SK-N-SH (cell line): ENCODE measurements at regions not wholly inside any gene's neighbourhood (a gene's known extent, or its start where the extent isn't known, plus 50 kb on each side); places are given as distances from the start of the nearest gene placed in this dataset.

ENCODE experiments used
- CTCF ChIA-PET: fragments of 300-600, 350-600 bp; formaldehyde crosslinking; extraction: SDS; loops from one replicate; lab custom pipeline; 2021; lab: Yijun Ruan, JAX
- POLR2A ChIA-PET: fragments of 350-600 bp; sonication (Branson Sonifier 250); formaldehyde crosslinking; extraction: SDS; loops from one replicate; lab custom pipeline; 2020; ENCODE audit warnings: antibody characterized with exemption, inconsistent platforms; lab: Yijun Ruan, JAX
- DNase-seq: peaks from one replicate; pipeline ENCODE4 v3.0.0; 2012
- H2AFZ ChIP-seq: fragments of 200-600 bp; sonication (generic); 2 replicates; pipeline ENCODE4 v1.8.1; 2016; ENCODE audit warnings: antibody characterized with exemption, mild to moderate bottlenecking, low read depth
- H3F3A ChIP-seq: fragments of 200-600 bp; sonication (generic); replicated peaks from 2 replicates; pipeline ENCODE3; 2016; ENCODE audit warnings: antibody characterized with exemption, mild to moderate bottlenecking; ENCODE audit not compliant: insufficient read depth
- H3K27ac ChIP-seq, 2 experiments: fragments of 200-500 bp in 1 of 2; fragments of 200-600 bp in 1 of 2; sonication (Bioruptor generic) in 1 of 2; sonication (generic), shearing (Covaris generic) in 1 of 2; 2 replicates each; pipeline versions ENCODE4 v1.5.1 to v1.6.1; 2014 to 2016; ENCODE audit warnings: low read depth in 2 of 2, inconsistent platforms in 1 of 2, low read length in 1 of 2, mild to moderate bottlenecking in 1 of 2, mixed read lengths in 1 of 2
- H3K27me3 ChIP-seq: fragments of 200-600 bp; sonication (generic), shearing (Covaris generic); 2 replicates; pipeline ENCODE4 v1.6.1; 2016; ENCODE audit warnings: mixed run types; ENCODE audit not compliant: insufficient read depth
- H3K36me3 ChIP-seq, 2 experiments: fragments of 200-500 bp in 1 of 2; fragments of 200-600 bp in 1 of 2; sonication (Bioruptor generic) in 1 of 2; sonication (generic) in 1 of 2; replicated peaks in 1 of 2; 2 replicates each; pipeline versions ENCODE3 to v1.5.1; 2014 to 2016; ENCODE audit warnings: low read length in 1 of 2, mild to moderate bottlenecking in 1 of 2; ENCODE audit not compliant: insufficient read depth in 2 of 2, control insufficient read depth in 1 of 2
- H3K4me1 ChIP-seq, 2 experiments: fragments of 200-500 bp in 1 of 2; fragments of 200-600 bp in 1 of 2; sonication (Bioruptor generic) in 1 of 2; sonication (generic), shearing (Covaris generic) in 1 of 2; 2 replicates each; pipeline versions ENCODE4 v1.5.1 to v1.6.1; 2014 to 2016; ENCODE audit warnings: low read depth in 1 of 2, low read length in 1 of 2, mixed run types in 1 of 2; ENCODE audit not compliant: insufficient read depth in 2 of 2, control insufficient read depth in 1 of 2
- H3K4me2 ChIP-seq: fragments of 200-600 bp; sonication (generic), shearing (Covaris generic); 2 replicates; pipeline ENCODE4 v1.6.1; 2017; ENCODE audit warnings: mixed run types
- H3K4me3 ChIP-seq, 2 experiments: fragments of 200-500 bp in 1 of 2; fragments of 200-600 bp in 1 of 2; sonication (Bioruptor generic) in 1 of 2; sonication (generic), shearing (Covaris generic) in 1 of 2; 2 replicates each; pipeline versions ENCODE4 v1.5.1 to v1.8.1; 2014 to 2016; ENCODE audit warnings: low read depth in 2 of 2, inconsistent platforms in 1 of 2, low read length in 1 of 2, mild to moderate bottlenecking in 1 of 2, mixed read lengths in 1 of 2, moderate library complexity in 1 of 2
- H3K79me2 ChIP-seq: fragments of 200-600 bp; sonication (generic); 2 replicates; pipeline ENCODE4 v1.8.1; 2017; ENCODE audit warnings: mild to moderate bottlenecking; ENCODE audit not compliant: insufficient read depth
- H3K9ac ChIP-seq: fragments of 200-600 bp; sonication (generic); 2 replicates; pipeline ENCODE4 v1.6.1; 2017; ENCODE audit warnings: mixed run types
- H3K9me2 ChIP-seq: fragments of 200-600 bp; sonication (generic); 2 replicates; pipeline ENCODE4 v1.6.1; 2017; ENCODE audit warnings: mixed run types
- H3K9me3 ChIP-seq: fragments of 200-600 bp; sonication (generic); 2 replicates; pipeline ENCODE4 v1.6.1; 2017; ENCODE audit warnings: mixed run types, mild to moderate bottlenecking, moderate library complexity
- H4K20me1 ChIP-seq: fragments of 200-600 bp; sonication (generic); 2 replicates; pipeline ENCODE4 v1.6.1; 2017; ENCODE audit warnings: mild to moderate bottlenecking, mixed run types; ENCODE audit not compliant: insufficient read depth
- EP300 ChIP-seq, 2 experiments: IDR thresholded peaks; 2 replicates each; pipeline versions ENCODE4 v1.4.0 to v1.6.1; 2012; ENCODE audit warnings: borderline replicate concordance in 1 of 2, low read depth in 1 of 2, low read length in 1 of 2
- EZH2phosphoT487 ChIP-seq: fragments of 200-600 bp; sonication (generic); IDR thresholded peaks from 2 replicates; pipeline ENCODE4 v1.6.1; 2017; ENCODE audit warnings: low read depth, mixed run types, mild to moderate bottlenecking, antibody characterized with exemption, moderate library complexity, borderline replicate concordance
- FOSL2 ChIP-seq: IDR thresholded peaks from 2 replicates; pipeline ENCODE4 v1.4.0; 2012; ENCODE audit warnings: low read depth, mild to moderate bottlenecking, moderate library complexity, borderline replicate concordance
- GABPA ChIP-seq: IDR thresholded peaks from 2 replicates; pipeline ENCODE4 v1.4.0; 2012; ENCODE audit warnings: low read depth, mild to moderate bottlenecking
- GATA2 ChIP-seq: sonication (generic); formaldehyde crosslinking; IDR thresholded peaks from 2 replicates; pipeline ENCODE4 v1.5.0; 2020; ENCODE audit warnings: mild to moderate bottlenecking, missing genetic modification reagents
- MXI1 ChIP-seq: IDR thresholded peaks from 2 replicates; pipeline ENCODE4 v1.6.1; 2012; ENCODE audit warnings: mild to moderate bottlenecking, low read depth, low read length, improper control_type of control experiment
- NFIC ChIP-seq: IDR thresholded peaks from 2 replicates; pipeline ENCODE4 v1.4.0; 2012; ENCODE audit warnings: borderline replicate concordance
- NRF1 ChIP-seq: IDR thresholded peaks from 2 replicates; pipeline ENCODE4 v1.6.1; 2012; ENCODE audit warnings: low read depth, mild to moderate bottlenecking, low read length
- POLR2AphosphoS5 ChIP-seq: IDR thresholded peaks from 2 replicates; pipeline ENCODE4 v1.6.1; 2012; ENCODE audit warnings: low read depth, low read length
- RAD21 ChIP-seq: IDR thresholded peaks from 2 replicates; pipeline ENCODE4 v1.6.1; 2012; ENCODE audit warnings: mild to moderate bottlenecking, low read length
- RXRA ChIP-seq: IDR thresholded peaks from 2 replicates; pipeline ENCODE4 v1.4.0; 2012; ENCODE audit warnings: low read depth, mild to moderate bottlenecking, borderline replicate concordance
- SIN3A ChIP-seq: IDR thresholded peaks from 2 replicates; pipeline ENCODE4 v1.6.1; 2012; ENCODE audit warnings: low read depth, mild to moderate bottlenecking, low read length, moderate library complexity, borderline replicate concordance
- TAF1 ChIP-seq: IDR thresholded peaks from 2 replicates; pipeline ENCODE4 v1.6.1; 2012; ENCODE audit warnings: low read depth, mild to moderate bottlenecking, low read length, moderate library complexity, borderline replicate concordance
- USF1 ChIP-seq: IDR thresholded peaks from 2 replicates; pipeline ENCODE4 v1.4.0; 2012; ENCODE audit warnings: low read depth, borderline replicate concordance
- YY1 ChIP-seq: IDR thresholded peaks from 2 replicates; pipeline ENCODE4 v1.4.0; 2012; ENCODE audit warnings: low read depth, mild to moderate bottlenecking
- WGBS: methylation state at CpG from one replicate; pipeline ENCODE4 v1.1.6; 2017; ENCODE audit warnings: low lambda C conversion rate; 5-methylcytosine and 5-hydroxymethylcytosine counted together
- TF ChIP-seq, protein P1 (sequence below): IDR thresholded peaks from 2 replicates; pipeline ENCODE4 v1.6.1; 2012; ENCODE audit warnings: mild to moderate bottlenecking, low read depth, low read length, moderate library complexity
- TF ChIP-seq, protein P2 (sequence below): fragments of 200-600 bp; sonication (generic); IDR thresholded peaks from 2 replicates; pipeline ENCODE4 v1.6.1; 2017; ENCODE audit warnings: antibody characterized with exemption, mild to moderate bottlenecking, moderate library complexity
- TF ChIP-seq, protein P3 (sequence below): IDR thresholded peaks from 2 replicates; pipeline ENCODE4 v1.4.0; 2012; ENCODE audit warnings: low read depth

GRCh38 chr2:37581433-37581832 lies 90.0 kb downstream of the CDC42EP3 start:
- no peak for DNase-seq
- CTCF ChIA-PET = interaction anchor here (1.8 kb wide), 1 partner anchor 167 kb away, joined by 8 read pairs; no protein-coding TSS in a partner anchor
- Histone ChIP-seq H3K4me2 (no peak overlapping the region), H3K36me3 (no peaks in the 10 kb centered on the region), H3K4me3 (no peak overlapping the region), H3K27me3 (no peaks in the 10 kb centered on the region), H2AFZ (no peak overlapping the region), H3F3A (peaks cover 32% of the 10 kb centered on the region), H3K4me1 (peaks cover 22 to 44% of the 10 kb centered on the region in 2 experiments), H3K9me2 (no peaks in the 10 kb centered on the region), H3K9ac (no peak overlapping the region), H3K9me3 (no peaks in the 10 kb centered on the region), H3K27ac (peak overlapping the region in 1 of 2 experiments; percentile 11; a peak in 1 of 4 replicates), H4K20me1 (no peaks in the 10 kb centered on the region), H3K79me2 (no peaks in the 10 kb centered on the region)
- WGBS = 79% methylated on average over 5 of the region's 5 CpGs
- TF ChIP-seq, protein P1, sequence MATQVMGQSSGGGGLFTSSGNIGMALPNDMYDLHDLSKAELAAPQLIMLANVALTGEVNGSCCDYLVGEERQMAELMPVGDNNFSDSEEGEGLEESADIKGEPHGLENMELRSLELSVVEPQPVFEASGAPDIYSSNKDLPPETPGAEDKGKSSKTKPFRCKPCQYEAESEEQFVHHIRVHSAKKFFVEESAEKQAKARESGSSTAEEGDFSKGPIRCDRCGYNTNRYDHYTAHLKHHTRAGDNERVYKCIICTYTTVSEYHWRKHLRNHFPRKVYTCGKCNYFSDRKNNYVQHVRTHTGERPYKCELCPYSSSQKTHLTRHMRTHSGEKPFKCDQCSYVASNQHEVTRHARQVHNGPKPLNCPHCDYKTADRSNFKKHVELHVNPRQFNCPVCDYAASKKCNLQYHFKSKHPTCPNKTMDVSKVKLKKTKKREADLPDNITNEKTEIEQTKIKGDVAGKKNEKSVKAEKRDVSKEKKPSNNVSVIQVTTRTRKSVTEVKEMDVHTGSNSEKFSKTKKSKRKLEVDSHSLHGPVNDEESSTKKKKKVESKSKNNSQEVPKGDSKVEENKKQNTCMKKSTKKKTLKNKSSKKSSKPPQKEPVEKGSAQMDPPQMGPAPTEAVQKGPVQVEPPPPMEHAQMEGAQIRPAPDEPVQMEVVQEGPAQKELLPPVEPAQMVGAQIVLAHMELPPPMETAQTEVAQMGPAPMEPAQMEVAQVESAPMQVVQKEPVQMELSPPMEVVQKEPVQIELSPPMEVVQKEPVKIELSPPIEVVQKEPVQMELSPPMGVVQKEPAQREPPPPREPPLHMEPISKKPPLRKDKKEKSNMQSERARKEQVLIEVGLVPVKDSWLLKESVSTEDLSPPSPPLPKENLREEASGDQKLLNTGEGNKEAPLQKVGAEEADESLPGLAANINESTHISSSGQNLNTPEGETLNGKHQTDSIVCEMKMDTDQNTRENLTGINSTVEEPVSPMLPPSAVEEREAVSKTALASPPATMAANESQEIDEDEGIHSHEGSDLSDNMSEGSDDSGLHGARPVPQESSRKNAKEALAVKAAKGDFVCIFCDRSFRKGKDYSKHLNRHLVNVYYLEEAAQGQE = no peak
- no peak for TF ChIP-seq EZH2phosphoT487
- TF ChIP-seq FOSL2 = no peak
- no peak for TF ChIP-seq TAF1
- TF ChIP-seq RXRA = no peak
- POLR2A ChIA-PET = no interaction called here

DNA sequence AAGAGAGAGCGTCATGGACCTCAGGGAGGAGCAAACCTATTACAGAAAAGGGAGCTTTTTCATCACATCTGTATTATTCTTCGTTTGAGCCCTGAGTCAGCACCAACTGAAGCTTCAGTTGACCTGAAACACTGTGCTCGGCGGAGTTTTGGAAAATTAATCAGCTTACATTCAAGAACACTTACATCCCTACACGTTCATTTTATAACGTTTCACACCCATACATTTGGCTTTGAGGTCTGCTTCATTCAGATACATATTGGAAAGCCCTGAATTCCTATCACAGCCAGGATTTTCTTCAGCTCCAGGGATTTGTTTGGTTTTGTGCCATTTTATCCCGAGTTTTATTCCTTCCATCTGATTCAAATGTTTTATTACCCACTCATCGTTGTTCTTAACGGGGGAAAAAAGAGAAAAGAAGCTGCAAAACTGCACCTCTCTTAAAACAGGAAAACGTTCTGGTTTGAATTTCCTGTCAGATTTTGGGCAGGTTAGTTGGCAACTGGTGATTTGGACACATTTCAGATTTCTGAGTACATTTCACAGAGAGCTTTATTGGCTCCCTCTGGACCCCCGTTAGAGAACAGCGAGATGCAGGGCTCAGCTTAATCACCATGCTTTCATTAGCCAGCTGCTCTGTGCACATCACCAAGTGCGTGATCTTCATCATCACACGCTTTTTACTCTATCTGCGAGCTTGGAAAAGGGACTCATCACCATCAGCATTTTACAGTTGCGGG lies 88.8 kb downstream of the CDC42EP3 start:
- no peaks in the 10 kb centered on the region for H3K27me3 ChIP-seq
- H2AFZ ChIP-seq = no peak overlapping the region
- peaks cover 44% of the 10 kb centered on the region for H3F3A ChIP-seq
- H3K9me3 ChIP-seq = no peaks in the 10 kb centered on the region
- H3K4me1 ChIP-seq = peaks cover 22 to 56% of the 10 kb centered on the region in 2 experiments
- H3K36me3 ChIP-seq = no peaks in the 10 kb centered on the region
- 77% methylated on average over 16 of the region's 16 CpGs for WGBS
- H3K4me2 ChIP-seq = peak overlapping the region; percentile 21
- peak overlapping the region; percentile 5 to 96; a peak in 3 of 4 replicates for H3K27ac ChIP-seq
- POLR2A ChIA-PET = no interaction called here
- H4K20me1 ChIP-seq = no peaks in the 10 kb centered on the region
- H3K79me2 ChIP-seq = no peaks in the 10 kb centered on the region
- H3K9me2 ChIP-seq = no peaks in the 10 kb centered on the region
- peak overlapping the region; percentile 66; the same call in 1 of the 2 replicates for H3K9ac ChIP-seq
- CTCF ChIA-PET = interaction anchor here (0.7 to 1.8 kb wide), 5 partner anchors 16 to 295 kb away, joined by 3 to 8 read pairs (median 3); no protein-coding TSS in a partner anchor
- no peak for DNase-seq
- H3K4me3 ChIP-seq = no peak overlapping the region
- no peak for TF ChIP-seq POLR2AphosphoS5
- no peak for TF ChIP-seq EP300 (IDR thresholded peaks at IDR 0.05; ENCODE audit: borderline replicate concordance in 1 of 2, low read depth in 1 of 2, low read length in 1 of 2)
- TF ChIP-seq NRF1 = no peak
- no peak for TF ChIP-seq GATA2
- TF ChIP-seq, protein P2, sequence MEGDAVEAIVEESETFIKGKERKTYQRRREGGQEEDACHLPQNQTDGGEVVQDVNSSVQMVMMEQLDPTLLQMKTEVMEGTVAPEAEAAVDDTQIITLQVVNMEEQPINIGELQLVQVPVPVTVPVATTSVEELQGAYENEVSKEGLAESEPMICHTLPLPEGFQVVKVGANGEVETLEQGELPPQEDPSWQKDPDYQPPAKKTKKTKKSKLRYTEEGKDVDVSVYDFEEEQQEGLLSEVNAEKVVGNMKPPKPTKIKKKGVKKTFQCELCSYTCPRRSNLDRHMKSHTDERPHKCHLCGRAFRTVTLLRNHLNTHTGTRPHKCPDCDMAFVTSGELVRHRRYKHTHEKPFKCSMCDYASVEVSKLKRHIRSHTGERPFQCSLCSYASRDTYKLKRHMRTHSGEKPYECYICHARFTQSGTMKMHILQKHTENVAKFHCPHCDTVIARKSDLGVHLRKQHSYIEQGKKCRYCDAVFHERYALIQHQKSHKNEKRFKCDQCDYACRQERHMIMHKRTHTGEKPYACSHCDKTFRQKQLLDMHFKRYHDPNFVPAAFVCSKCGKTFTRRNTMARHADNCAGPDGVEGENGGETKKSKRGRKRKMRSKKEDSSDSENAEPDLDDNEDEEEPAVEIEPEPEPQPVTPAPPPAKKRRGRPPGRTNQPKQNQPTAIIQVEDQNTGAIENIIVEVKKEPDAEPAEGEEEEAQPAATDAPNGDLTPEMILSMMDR = no peak
- no peak for TF ChIP-seq YY1
- TF ChIP-seq USF1 = no peak
- no peak for TF ChIP-seq TAF1
- no peak for TF ChIP-seq SIN3A
- no peak for TF ChIP-seq NFIC
- no peak for TF ChIP-seq RAD21
- TF ChIP-seq, protein P3, sequence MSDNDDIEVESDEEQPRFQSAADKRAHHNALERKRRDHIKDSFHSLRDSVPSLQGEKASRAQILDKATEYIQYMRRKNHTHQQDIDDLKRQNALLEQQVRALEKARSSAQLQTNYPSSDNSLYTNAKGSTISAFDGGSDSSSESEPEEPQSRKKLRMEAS = no peak
- no peak for TF ChIP-seq GABPA
- no peak for TF ChIP-seq FOSL2
- no peak for TF ChIP-seq MXI1
